HL-60 (cell line): ENCODE measurements at regions not wholly inside any gene's neighbourhood (a gene's known extent, or its start where the extent isn't known, plus 50 kb on each side); places are given as distances from the start of the nearest gene placed in this dataset.

Experiments
- DNase-seq, 2 experiments: peaks; one replicate each; pipeline ENCODE4 v3.0.0-alpha.2; 2010 to 2020; ENCODE audit warnings: low read depth in 1 of 2, low spot score in 1 of 2
- H3K27ac ChIP-seq: fragments of 250-450 bp; sonication (Bioruptor Pico); replicated peaks from 2 replicates; pipeline ENCODE4 v1.5.1; 2020; ENCODE audit warnings: mild to moderate bottlenecking, moderate library complexity
- H3K27me3 ChIP-seq: fragments of 250-450 bp; sonication (Bioruptor Pico); 2 replicates; pipeline ENCODE4 v1.5.1; 2021; ENCODE audit warnings: mild to moderate bottlenecking, moderate library complexity; ENCODE audit not compliant: insufficient read depth, poor library complexity, severe bottlenecking
- H3K4me3 ChIP-seq: replicated peaks from 2 replicates; pipeline ENCODE4 v1.5.1; 2011; ENCODE audit warnings: mild to moderate bottlenecking, control low read depth, low read length; ENCODE audit not compliant: insufficient read depth
- CTCF ChIP-seq: IDR thresholded peaks from one replicate; pipeline ENCODE4 v1.5.1; 2011; ENCODE audit warnings: low read length, control low read depth, inconsistent platforms; ENCODE audit not compliant: insufficient read depth
- GABPA ChIP-seq: IDR thresholded peaks from 2 replicates; pipeline ENCODE4 v1.6.1; 2012; ENCODE audit warnings: low read depth
- POLR2AphosphoS5 ChIP-seq: IDR thresholded peaks from 2 replicates; pipeline ENCODE4 v1.6.1; 2012; ENCODE audit warnings: low read depth
- SPI1 ChIP-seq: IDR thresholded peaks from 2 replicates; pipeline ENCODE4 v1.6.1; 2012; ENCODE audit warnings: low read depth, mild to moderate bottlenecking, borderline replicate concordance
- TF ChIP-seq, protein P1 (sequence below): IDR thresholded peaks from 2 replicates; pipeline ENCODE4 v1.6.1; 2012; ENCODE audit warnings: low read depth; ENCODE audit not compliant: insufficient replicate concordance

DNA sequence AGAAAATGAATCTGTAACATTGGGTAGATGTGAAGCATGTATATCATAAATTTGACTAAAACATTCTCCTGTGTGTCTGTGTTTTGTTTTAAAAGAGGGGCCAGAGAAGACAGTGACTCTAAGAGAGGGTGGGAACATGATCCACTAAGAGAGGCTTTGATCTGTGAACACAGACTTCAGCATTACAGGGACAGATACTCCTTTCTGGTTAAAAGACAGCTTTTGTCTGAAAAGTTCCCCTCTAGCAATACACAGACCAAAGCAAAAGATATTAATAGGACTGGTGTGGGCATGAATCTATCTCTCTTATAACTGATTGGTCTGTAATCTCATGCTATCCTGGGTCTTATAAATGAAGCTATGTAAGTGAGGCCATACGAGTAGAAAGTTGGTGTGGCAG, 150.9 kb downstream of the NUDT12 start:
- DNase-seq, result no peak
- H3K27me3 ChIP-seq, result no peaks in the 10 kb centered on the region
- H3K4me3 ChIP-seq, result no peak overlapping the region
- no peak overlapping the region for H3K27ac ChIP-seq
- TF ChIP-seq CTCF (no peak), SPI1 (no peak), POLR2AphosphoS5 (no peak), GABPA (no peak)
- TF ChIP-seq, protein P1, sequence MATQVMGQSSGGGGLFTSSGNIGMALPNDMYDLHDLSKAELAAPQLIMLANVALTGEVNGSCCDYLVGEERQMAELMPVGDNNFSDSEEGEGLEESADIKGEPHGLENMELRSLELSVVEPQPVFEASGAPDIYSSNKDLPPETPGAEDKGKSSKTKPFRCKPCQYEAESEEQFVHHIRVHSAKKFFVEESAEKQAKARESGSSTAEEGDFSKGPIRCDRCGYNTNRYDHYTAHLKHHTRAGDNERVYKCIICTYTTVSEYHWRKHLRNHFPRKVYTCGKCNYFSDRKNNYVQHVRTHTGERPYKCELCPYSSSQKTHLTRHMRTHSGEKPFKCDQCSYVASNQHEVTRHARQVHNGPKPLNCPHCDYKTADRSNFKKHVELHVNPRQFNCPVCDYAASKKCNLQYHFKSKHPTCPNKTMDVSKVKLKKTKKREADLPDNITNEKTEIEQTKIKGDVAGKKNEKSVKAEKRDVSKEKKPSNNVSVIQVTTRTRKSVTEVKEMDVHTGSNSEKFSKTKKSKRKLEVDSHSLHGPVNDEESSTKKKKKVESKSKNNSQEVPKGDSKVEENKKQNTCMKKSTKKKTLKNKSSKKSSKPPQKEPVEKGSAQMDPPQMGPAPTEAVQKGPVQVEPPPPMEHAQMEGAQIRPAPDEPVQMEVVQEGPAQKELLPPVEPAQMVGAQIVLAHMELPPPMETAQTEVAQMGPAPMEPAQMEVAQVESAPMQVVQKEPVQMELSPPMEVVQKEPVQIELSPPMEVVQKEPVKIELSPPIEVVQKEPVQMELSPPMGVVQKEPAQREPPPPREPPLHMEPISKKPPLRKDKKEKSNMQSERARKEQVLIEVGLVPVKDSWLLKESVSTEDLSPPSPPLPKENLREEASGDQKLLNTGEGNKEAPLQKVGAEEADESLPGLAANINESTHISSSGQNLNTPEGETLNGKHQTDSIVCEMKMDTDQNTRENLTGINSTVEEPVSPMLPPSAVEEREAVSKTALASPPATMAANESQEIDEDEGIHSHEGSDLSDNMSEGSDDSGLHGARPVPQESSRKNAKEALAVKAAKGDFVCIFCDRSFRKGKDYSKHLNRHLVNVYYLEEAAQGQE, result no peak

- TF ChIP-seq, protein P1, result no peak
- TF ChIP-seq SPI1 (no peak), POLR2AphosphoS5 (no peak), GABPA (no peak), CTCF (no peak)
- Histone ChIP-seq H3K27me3 (no peaks in the 10 kb centered on the region), H3K27ac (no peak overlapping the region), H3K4me3 (no peak overlapping the region)
- no peak for DNase-seq
Measured at GRCh38 chr5:103410172-103410571, 151.6 kb downstream of the MACIR start.

GRCh38 chr5:103409013-103409670, 150.6 kb downstream of the MACIR start:
- no peaks in the 10 kb centered on the region for H3K27me3 ChIP-seq
- no peak overlapping the region for H3K27ac ChIP-seq
- DNase-seq, result no peak
- TF ChIP-seq GABPA, result no peak
- no peak for TF ChIP-seq CTCF
- no peak for TF ChIP-seq SPI1
- TF ChIP-seq POLR2AphosphoS5, result no peak
- TF ChIP-seq, protein P1, result no peak
- no peak overlapping the region for H3K4me3 ChIP-seq
